SIG-M5 treated with dmso at 0.1 percent for 504 hours (cell line): ENCODE measurements at regions not wholly inside any gene's neighbourhood (a gene's known extent, or its start where the extent isn't known, plus 50 kb on each side); places are given as distances from the start of the nearest gene placed in this dataset.
"Not testable (repeated sequence)": the region's sequence is repeated elsewhere in the genome, so short reads cannot be mapped to it uniquely, and the experiment has no call there.

Experiments used
- DNase-seq: peaks from one replicate; lab custom pipeline; 2025; ENCODE audit not compliant: unreplicated experiment; lab: John Stamatoyannopoulos, UW

DNA sequence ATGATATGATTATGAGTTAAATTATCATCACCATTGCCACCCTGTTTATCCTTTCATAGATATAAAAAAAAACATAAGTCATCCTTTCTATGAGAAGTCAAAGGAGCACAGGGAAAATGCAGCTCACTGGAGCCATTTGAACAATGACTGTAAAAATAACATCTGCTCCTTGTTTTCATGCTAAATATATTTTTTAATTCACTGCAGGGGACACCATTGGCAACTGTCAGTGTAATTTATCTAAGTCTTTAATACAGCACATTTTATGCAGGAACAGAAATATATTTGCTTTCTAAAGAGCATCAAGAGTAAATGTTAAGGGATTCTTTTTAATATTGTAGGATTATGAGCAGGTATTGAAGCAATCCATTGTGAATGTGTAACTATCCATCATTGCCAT lies 371.3 kb downstream of the ZBBX start:
- no peak for DNase-seq

DNA sequence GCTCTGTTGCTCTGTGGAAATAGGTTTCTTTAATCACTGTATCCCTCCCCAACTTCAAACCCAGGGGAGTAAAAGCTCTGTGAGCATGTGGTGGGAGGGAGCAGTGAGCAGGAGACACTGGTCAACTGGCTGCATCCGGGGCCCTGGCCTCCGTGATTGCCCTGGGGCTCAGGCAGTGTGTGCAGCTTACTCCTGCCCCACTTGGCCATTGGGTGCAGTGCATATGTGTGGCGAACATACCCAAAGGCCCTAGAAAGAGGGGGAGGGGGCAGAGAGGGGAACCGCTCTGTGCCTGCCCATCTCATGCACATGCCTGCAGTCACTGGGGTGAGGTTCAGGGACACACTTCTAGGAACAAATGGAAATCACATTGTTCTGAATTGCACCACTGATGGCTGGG lies 378.7 kb downstream of the ZBBX start:
- DNase-seq: no peak

DNA sequence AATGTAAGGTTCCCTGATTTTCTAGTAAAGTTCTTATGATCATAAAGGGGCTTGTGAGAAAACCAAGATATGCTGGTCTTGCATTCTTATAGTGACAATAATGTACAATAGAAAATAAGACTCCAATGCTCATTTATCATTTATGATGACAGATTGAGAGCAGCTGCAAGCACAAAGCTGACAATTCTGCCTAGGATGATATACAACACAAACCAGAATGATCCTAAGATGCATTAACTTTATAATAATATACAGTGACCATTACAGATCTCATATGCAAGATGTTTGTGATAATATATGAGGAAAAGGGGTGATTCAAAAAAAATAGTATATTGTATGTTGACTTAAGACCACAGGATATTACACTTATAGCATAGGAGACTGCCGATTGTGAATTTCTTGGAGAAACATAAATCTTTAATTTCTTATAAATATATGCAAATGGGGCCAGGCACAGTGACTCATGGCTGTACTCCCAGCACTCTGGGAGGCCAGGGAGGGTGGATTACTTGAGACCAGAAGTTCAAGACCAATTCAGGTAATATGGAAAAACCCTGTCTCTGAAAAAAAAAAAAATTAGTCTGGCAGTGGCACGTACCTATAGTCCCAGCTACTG lies 387.0 kb downstream of the ZBBX start:
- no peak for DNase-seq

DNA sequence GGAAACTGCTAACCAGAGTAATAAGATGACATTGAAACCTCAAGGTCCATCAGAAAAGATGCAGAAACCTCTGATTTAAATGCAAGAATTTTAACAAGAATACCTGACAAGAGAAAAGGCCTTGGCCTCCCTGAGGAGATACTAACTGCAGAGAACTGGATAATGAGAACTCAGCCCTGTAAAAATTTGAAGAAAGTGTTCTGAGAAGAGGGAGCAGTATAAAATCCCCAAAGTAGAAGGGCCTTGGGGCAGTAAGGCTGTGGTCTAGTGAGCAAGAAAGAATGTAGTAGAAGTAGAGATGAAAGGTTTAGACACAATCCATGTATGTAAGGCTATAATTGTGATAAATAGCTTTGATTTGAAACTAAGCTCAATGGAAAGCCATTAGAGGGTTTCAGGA lies 394.1 kb downstream of the ZBBX start:
- DNase-seq: no peak

DNA sequence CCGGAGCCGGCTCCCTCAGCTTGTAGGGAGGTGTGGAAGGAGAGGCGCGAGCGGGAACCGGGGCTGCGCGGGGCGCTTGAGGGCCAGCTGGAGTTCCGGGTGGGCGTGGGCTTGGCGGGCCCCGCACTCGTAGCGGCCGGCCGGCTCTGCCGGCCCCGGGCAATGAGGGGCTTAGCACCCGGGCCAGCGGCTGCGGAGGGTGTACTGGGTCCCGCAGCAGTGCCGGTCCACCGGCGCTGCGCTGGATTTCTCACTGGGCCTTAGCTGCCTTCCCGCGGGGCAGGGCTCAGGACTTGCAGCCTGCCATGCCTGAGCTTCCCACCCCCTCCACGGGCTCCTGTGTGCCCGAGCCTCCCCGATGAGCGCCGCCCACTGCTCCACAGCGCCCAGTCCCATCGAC lies 404.3 kb downstream of the ZBBX start:
- DNase-seq: not testable (repeated sequence)

DNA sequence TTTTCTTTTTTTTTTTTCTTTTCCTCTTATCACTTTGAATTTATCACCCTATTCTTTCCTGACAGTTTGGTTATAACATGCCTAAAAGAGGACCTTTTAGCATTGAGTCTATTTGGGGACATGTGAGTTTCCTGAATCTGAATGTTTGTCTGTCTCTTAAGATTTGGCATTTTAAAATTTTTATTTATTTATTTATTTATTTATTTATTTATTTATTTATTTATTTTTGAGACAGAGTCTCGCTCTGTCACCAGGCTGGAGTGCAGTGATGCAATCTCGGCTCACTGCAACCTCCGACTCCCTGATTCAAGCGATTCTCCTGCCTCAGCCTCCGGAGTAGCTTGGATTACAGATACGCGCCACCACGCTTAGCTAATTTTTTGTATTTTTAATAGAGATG lies 412.4 kb downstream of the ZBBX start:
- DNase-seq: not testable (repeated sequence)

DNA sequence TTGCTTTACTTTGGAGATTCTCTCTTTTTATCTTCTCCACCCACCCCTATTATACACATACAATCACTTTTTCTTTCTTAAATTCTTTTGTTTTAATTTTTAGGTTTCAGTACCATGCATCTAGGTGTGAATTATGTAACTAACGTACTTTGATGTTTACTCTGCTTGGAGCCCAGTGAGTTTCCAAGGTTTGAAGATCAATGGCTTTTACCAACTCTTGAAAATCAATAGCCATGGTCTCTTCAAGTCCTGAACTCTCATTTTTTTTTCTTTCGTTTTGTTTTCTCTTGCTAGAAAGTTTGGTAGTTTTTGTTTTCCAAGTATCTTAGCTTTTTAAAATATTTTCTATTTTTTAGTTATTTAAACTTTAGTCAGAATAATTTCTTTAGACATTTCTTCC lies 417.2 kb downstream of the ZBBX start:
- no peak for DNase-seq

DNA sequence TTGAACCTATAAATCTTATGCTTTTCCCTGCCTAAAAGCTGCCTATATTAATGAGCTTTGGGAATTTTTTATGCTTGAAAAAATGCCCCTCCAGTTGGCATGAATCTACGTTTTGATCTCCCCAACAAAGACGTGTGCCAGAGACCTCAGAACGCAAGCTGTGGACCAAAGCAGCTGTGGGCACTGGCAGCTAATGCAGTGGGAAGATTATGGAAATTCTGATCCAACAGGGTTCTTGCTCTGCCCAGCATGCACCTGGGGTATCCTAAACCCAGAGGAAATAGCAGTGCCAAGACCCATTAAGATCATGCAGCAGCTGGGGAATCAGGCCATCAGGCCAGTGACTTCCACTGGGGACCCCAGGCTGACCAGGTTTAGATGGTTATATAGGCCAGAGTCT lies 423.0 kb downstream of the ZBBX start:
- DNase-seq: no peak

DNA sequence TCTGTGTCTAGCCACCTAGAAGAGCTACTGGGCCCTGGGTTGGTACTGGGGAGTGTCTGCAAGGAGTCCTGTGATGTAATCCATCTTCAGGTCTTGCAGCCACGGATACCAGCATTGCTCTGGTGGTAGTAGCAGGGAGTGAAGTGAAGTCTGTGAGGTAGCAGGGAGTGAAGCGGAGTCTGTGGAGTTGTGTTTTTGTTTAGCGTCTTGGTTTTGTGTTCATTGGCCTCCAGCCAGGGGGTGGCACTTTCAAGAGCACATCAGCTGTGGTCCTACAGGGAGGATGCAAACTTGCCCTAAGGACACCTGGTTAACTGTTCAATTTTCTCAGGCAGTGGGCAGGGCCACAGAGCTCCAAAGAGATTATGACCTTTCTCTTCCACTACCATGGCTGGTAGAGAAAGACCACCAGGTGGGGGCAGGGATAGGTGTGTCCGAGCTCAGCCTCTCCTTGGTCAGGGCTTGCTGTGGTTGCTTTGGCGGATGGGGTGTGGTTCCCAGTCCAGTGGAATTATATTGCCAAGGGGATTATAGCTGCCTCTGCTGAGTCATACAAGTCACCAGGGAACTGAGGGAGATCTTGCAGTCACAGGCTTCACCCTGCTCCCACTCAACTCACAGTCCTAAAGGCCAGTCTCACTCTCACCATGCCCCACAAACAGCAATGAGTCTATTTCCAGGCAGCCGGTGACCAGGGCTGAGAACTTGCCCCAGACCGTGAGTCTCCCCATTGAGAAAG lies 424.7 kb downstream of the ZBBX start:
- no peak for DNase-seq

DNA sequence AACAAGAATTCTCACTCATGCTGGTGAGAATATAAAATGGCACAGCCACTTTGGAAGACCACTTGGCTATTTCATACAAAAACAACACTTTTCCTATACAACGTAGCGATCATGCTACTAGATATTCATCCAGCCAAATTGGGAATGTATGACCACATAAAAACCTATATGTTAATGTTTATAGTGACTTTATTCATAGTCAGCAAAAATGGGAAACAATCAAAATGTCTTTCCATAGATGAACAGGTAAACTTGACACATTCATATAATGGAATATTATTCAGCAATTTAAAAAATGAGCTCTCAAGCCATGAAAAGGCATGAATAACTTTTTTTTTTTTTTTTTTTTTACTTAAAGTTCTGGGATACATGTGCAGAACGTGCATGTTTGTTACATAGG lies 445.2 kb downstream of the ZBBX start:
- no peak for DNase-seq

DNA sequence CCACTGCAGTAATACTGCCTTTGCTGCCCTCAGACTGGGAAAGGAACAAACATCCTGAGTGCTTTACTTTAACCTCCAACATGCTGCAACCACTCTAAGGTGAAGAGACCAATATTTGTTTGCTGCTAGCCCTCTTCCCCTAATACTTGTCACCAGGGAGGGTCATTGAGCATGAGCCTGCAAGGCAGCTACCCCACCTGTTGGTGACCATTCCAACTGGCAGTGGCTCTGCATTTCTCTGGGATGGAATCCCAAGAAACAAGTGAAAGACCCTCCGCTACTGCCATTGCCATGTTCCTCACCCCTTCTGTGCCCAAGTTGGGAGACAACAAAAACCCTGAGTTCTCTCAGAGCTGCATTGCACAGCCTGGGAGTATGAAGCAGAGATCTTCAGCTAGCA lies 462.7 kb downstream of the ZBBX start:
- no peak for DNase-seq

DNA sequence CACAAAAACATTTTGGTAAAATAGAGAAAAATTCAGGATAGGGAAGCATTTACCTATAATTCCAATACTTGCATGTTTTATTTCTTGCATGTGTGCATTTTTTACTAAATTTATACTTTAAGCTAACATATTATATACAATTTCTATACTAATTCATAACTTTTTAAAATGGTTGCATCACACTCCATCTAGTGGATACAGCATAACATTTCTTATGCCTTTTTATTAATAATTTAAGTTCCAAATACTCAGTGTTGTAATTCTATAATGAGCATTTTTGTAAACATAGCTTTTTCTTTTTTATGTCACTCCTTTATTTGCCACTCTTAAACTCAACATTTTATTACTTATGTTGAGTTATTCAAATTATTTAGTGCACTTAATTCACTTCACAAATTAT lies 477.7 kb downstream of the ZBBX start:
- DNase-seq: no peak

DNA sequence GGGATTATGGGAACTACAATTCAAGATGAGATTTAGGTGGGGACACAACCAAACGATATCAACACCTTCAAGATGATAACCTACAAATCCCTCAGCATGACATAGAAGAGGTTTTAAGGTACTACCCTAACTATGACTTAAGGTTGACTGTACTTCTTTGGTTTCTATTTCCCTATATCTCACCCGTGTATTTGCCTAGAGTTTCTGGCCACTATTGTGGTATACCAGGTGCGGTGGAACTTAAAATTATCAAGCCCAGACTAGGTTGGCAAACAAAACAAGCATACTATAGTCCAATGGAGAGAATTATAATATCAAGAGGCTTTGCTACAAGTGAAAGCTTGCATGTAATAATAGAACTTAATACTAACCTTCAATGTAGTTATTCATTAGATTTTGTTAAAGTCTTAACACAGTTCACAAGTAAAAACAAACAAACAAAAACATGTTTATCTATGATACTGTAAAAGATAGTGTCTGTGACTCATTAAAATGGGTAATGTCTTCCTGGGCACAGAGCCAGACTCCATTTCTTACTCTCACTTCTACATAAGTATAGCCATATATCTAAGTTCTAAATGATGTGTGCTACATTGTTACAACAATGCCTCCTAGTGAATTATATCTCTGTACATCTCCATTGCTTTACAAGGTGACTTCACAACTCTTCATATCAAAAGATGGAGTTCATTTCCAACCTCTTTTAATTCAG lies 479.1 kb downstream of the ZBBX start:
- no peak for DNase-seq

DNA sequence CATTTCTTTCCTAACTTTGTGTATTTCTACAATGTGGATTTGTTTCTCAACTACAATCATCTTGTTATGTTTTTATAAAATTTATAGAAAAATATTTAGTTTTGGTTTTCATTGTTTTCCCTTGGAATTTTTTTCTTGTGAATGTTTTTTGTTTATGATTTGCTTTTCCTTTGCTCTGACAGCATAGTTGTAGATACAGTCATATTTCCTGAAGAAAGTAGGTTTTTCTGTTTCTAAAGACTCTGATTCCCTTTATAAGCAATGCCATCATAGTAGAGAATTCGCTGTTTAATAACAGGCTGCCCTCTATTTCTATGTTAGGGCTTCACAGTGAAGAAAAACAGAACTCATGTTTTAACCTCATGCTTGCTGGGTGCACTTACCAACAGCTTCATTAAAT lies 482.3 kb downstream of the ZBBX start:
- no peak for DNase-seq

DNA sequence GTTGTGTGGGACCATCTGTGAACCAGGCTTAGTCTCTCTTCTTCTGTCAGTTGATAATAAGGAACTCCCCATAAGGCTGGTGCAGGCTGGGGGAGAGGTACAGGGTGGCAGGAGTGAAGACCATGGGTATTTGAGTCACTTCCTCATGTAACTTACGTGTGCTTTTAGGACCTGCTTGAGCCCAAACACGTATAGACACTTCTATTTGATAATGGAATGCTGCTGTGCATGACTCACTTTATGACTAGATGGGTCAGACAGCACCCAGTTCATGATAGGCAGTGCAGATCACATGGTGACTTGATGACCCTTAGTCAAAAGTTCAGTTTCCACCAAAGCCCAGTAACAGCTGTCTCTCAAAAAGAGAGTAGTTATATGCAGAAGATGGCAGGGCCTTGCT lies 490.9 kb downstream of the ZBBX start:
- DNase-seq: no peak

DNA sequence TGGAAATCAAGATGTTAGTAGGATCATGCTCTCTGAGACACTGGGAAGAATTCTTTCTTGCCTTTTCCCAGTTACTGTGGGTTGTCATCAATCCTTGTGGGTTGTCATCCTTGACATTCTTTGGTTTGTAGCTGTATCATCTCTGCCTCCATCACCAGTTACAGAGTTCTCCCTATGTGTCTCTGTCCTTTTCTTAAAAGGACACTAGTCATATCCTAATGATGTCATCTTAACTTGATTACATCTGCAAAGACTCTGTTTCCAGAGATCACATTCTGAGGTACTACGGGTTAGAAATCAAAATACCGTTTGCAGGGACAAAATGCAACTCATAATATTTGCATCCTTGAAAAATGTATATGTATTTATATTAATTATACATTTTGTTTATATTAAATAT lies 500.4 kb downstream of the ZBBX start:
- no peak for DNase-seq

DNA sequence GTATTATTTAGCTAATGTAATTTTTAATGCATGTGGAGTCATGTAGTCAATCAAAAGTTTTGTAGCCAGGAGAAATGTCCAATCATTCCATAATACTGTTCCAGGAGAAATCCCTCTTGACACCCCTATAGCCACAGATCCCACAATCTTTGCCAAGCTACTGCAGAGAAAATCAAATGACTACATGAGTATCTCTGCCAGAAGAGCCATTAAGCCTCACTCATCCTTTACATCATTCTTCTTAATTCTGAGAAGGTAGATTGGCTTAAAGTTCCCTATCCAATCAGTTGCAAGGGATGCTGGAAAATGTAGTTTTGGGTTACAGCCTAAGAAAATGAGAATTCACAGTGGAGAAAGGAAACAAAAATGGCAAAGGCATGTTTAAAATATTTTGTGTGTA lies 502.1 kb downstream of the ZBBX start:
- DNase-seq: no peak

DNA sequence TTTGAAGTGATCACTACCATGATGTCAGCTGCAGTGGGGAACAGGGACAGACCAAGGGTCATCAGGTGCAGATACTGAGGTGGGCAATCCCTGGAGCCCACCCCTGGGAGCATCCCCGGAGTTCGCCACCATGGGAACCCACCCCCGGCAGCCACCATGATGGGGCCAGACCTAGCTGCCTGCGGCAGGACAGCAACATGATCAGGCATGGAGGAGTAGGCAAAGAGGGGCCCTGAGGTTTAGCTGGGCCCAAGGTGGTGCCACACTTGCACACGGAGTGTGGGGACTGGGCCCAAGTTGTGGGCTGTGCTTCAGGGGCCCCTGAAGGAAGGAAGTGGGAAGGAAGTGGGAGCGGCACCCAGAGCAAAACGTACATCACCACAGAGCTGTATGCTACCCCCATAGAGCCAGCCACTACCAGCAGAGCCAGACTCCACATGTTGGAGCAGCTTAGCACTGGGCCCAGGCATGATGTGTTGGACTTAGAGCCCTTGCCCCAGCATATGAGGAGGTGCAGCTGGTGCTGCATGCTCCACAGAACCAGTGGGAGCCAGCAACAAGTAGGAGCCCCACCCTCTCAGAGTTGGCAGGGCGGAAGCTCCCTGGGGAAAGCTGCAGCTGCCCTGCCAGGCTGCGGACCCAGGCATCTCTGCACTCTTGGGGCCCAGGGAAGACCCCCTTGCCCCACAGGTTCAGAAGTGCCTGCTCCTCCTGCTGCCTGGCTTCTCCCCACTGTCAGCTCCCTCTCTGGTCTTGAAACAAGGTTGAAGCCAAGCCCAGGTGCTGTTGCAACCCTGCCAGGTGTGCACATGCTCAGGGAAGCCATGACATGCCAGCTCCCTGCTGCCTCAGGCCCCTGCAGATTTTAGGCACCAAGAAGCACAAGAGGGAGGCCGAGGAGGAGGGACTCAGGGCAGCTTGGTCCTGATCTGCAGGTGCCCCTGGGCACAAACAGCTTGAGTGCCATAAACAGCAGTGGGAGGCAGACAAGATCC lies 515.3 kb downstream of the ZBBX start:
- DNase-seq: no peak

DNA sequence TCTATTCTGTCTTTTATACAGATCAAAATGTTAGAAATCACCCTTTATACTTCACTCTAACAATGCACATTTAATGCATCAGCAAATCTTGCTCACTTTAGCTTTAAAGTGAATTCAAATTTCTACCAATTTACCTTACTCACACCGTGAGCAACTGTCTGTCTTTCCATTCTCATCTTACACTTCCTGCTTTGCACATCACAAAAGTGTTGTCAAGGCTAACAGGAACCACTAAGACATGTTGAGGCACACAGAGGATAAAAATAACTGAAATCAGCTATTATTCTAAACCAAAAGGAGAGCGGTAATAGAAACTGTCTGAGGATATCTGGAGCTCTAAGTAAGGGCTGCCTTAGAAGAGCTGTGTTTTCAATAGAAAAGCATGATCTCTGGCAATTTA lies 519.9 kb downstream of the ZBBX start:
- no peak for DNase-seq

DNA sequence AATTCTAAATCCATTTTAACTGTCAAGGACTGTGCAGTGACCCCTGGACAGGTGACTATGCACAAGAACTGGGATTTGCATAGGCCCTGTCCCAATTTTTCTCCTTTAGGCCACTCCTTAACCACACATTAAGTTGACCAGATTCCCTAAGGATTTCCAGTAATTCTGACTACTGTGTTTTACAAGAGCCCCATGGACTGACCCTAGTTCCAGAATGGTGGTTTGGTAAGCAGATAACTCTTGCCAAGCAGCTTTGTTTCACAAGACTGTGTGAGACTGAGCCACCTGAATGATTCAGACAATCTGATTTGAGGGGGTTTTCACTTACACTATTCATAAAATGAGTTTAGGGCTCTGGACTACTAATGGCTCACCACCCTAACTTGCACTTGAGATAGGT lies 535.8 kb downstream of the ZBBX start:
- no peak for DNase-seq

DNA sequence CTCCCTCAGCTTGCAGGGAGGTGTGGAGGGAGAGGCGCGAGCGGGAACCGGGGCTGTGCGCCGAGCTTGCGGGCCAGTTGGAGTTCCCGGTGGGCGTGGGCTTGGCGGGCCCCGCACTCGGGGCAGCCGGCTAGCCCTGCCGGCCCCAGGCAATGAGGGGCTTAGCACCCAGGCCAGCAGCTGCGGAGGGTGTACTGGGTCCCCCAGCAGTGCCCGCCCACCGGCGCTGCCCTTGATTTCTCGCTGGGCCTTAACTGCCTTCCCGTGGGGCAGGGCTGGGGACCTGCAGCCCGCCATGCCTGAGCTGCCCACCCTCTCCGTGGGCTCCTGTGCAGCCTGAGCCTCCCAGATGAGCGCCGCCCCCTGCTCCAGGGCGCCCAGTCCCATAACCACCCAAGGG lies 537.3 kb downstream of the ZBBX start:
- not testable (repeated sequence) for DNase-seq
